H9 (cell line): ENCODE measurements at regions not wholly inside any gene's neighbourhood (a gene's known extent, or its start where the extent isn't known, plus 50 kb on each side); places are given as distances from the start of the nearest gene placed in this dataset.

Experiments used
- DNase-seq: peaks from one replicate; pipeline ENCODE4 v3.0.0-alpha.2; 2017
- H2AFZ ChIP-seq: one replicate; pipeline ENCODE4 v1.6.1; 2013; ENCODE audit warnings: mild to moderate bottlenecking, low read length, control low read depth, moderate library complexity
- H2AK5ac ChIP-seq: 2 replicates; pipeline ENCODE4 v1.6.1; 2013; ENCODE audit warnings: low read length, control low read depth, mixed read lengths; ENCODE audit not compliant: insufficient read length
- H2BK120ac ChIP-seq: one replicate; pipeline ENCODE4 v1.6.1; 2013; ENCODE audit warnings: low read depth, mild to moderate bottlenecking, low read length, control low read depth, inconsistent platforms; ENCODE audit not compliant: poor library complexity, severe bottlenecking
- H2BK12ac ChIP-seq: 2 replicates; pipeline ENCODE4 v1.6.1; 2013; ENCODE audit warnings: low read length, control low read depth, mixed read lengths, low read depth; ENCODE audit not compliant: insufficient read length
- H2BK15ac ChIP-seq: 2 replicates; pipeline ENCODE4 v1.6.1; 2013; ENCODE audit warnings: low read depth, low read length, control low read depth
- H2BK20ac ChIP-seq: one replicate; pipeline ENCODE4 v1.6.1; 2013; ENCODE audit warnings: low read depth, mild to moderate bottlenecking, low read length, control low read depth, inconsistent platforms; ENCODE audit not compliant: poor library complexity, severe bottlenecking
- H2BK5ac ChIP-seq: 2 replicates; pipeline ENCODE4 v1.6.1; 2013; ENCODE audit warnings: low read length, control low read depth, mixed read lengths; ENCODE audit not compliant: insufficient read length
- H3K14ac ChIP-seq: 2 replicates; pipeline ENCODE4 v1.6.1; 2013; ENCODE audit warnings: low read length, control low read depth; ENCODE audit not compliant: insufficient read depth
- H3K18ac ChIP-seq: 2 replicates; pipeline ENCODE4 v1.6.1; 2013; ENCODE audit warnings: low read depth, mild to moderate bottlenecking, mixed read lengths, low read length, control low read depth; ENCODE audit not compliant: insufficient read length
- H3K23ac ChIP-seq: 2 replicates; pipeline ENCODE4 v1.6.1; 2013; ENCODE audit warnings: low read length, control low read depth, mixed read lengths, low read depth; ENCODE audit not compliant: insufficient read length
- H3K23me2 ChIP-seq: 2 replicates; pipeline ENCODE4 v1.6.1; 2013; ENCODE audit warnings: low read depth, mild to moderate bottlenecking, mixed read lengths, low read length, control low read depth; ENCODE audit not compliant: insufficient read length, poor library complexity, severe bottlenecking
- H3K27ac ChIP-seq: 2 replicates; pipeline ENCODE4 v1.5.1; 2013; ENCODE audit warnings: low read length, control low read depth, mixed read lengths, low read depth; ENCODE audit not compliant: insufficient read length
- H3K27me3 ChIP-seq: 2 replicates; pipeline ENCODE4 v1.6.1; 2013; ENCODE audit warnings: low read length, control low read depth, inconsistent platforms; ENCODE audit not compliant: insufficient read depth
- H3K4ac ChIP-seq: 2 replicates; pipeline ENCODE4 v1.6.1; 2013; ENCODE audit warnings: low read depth, mild to moderate bottlenecking, control low read depth, inconsistent platforms, low read length, moderate library complexity
- H3K4me1 ChIP-seq: 2 replicates; pipeline ENCODE4 v1.6.1; 2013; ENCODE audit warnings: low read length, control low read depth, inconsistent platforms; ENCODE audit not compliant: insufficient read depth
- H3K4me2 ChIP-seq: 2 replicates; pipeline ENCODE4 v1.6.1; 2013; ENCODE audit warnings: low read length, control low read depth, mixed read lengths; ENCODE audit not compliant: insufficient read length, insufficient read depth
- H3K56ac ChIP-seq: 2 replicates; pipeline ENCODE4 v1.6.1; 2013; ENCODE audit warnings: low read depth, mild to moderate bottlenecking, mixed read lengths, low read length, control low read depth; ENCODE audit not compliant: insufficient read length
- H3K79me1 ChIP-seq: 2 replicates; pipeline ENCODE4 v1.6.1; 2013; ENCODE audit warnings: low read depth, mild to moderate bottlenecking, moderate library complexity, low read length, control low read depth, inconsistent platforms; ENCODE audit not compliant: insufficient read depth, poor library complexity, severe bottlenecking
- H3K79me2 ChIP-seq: 2 replicates; pipeline ENCODE4 v1.6.1; 2013; ENCODE audit warnings: low read length, control low read depth, inconsistent platforms; ENCODE audit not compliant: insufficient read depth
- H3K9ac ChIP-seq: 2 replicates; pipeline ENCODE4 v1.6.1; 2013; ENCODE audit warnings: low read length, control low read depth, mixed read lengths; ENCODE audit not compliant: insufficient read length; ENCODE audit errors: extremely low read depth
- H3K9me3 ChIP-seq: one replicate; pipeline ENCODE4 v1.6.1; 2013; ENCODE audit warnings: low read depth, low read length, inconsistent platforms; ENCODE audit not compliant: control insufficient read depth
- H3T11ph ChIP-seq: one replicate; pipeline ENCODE4 v1.6.1; 2013; ENCODE audit warnings: mild to moderate bottlenecking, low read length, control low read depth, inconsistent platforms
- H4K20me1 ChIP-seq: one replicate; pipeline ENCODE4 v1.6.1; 2013; ENCODE audit not compliant: control insufficient read depth, insufficient read length, insufficient read depth
- H4K5ac ChIP-seq: 2 replicates; pipeline ENCODE4 v1.6.1; 2013; ENCODE audit warnings: low read depth, mild to moderate bottlenecking, mixed read lengths, low read length, control low read depth; ENCODE audit not compliant: insufficient read length
- H4K8ac ChIP-seq: replicated peaks from 2 replicates; pipeline ENCODE4 v1.6.1; 2013; ENCODE audit warnings: low read length, control low read depth, mixed read lengths, low read depth; ENCODE audit not compliant: insufficient read length
- H4K91ac ChIP-seq: 2 replicates; pipeline ENCODE4 v1.6.1; 2013; ENCODE audit warnings: low read depth, mild to moderate bottlenecking, moderate library complexity, mixed read lengths, low read length, control low read depth; ENCODE audit not compliant: insufficient read length
- H3K27ac Mint-ChIP-seq, 3 experiments: 2 replicates in 2 of 3; 3 replicates in 1 of 3; pipeline ENCODE4 v1.8.0; 2020 to 2021; ENCODE audit warnings: mixed read lengths in 3 of 3, mild to moderate bottlenecking in 1 of 3, moderate library complexity in 1 of 3
- H3K27me3 Mint-ChIP-seq: 2 replicates; pipeline ENCODE4 v1.8.0; 2021; ENCODE audit warnings: low read depth, mild to moderate bottlenecking, moderate library complexity, mixed read lengths
- H3K36me3 Mint-ChIP-seq, 3 experiments: 2 replicates in 2 of 3; 3 replicates in 1 of 3; pipeline ENCODE4 v1.8.0; 2020 to 2021; ENCODE audit warnings: low read depth in 3 of 3, mixed read lengths in 3 of 3; ENCODE audit not compliant: insufficient read depth in 1 of 3
- H3K4me1 Mint-ChIP-seq, 2 experiments: 2 replicates each; pipeline ENCODE4 v1.8.0; 2020; ENCODE audit warnings: mixed read lengths in 2 of 2
- H3K4me3 Mint-ChIP-seq, 2 experiments: 2 replicates in 1 of 2; 3 replicates in 1 of 2; pipeline ENCODE4 v1.8.0; 2020 to 2021; ENCODE audit warnings: mild to moderate bottlenecking in 2 of 2, mixed read lengths in 2 of 2, moderate library complexity in 1 of 2
- H3K9me3 Mint-ChIP-seq, 2 experiments: 2 replicates in 1 of 2; 3 replicates in 1 of 2; pipeline ENCODE4 v1.8.0; 2020; ENCODE audit warnings: mild to moderate bottlenecking in 2 of 2, mixed read lengths in 2 of 2, moderate library complexity in 1 of 2
- WGBS: extraction: QIAGEN DNeasy Blood & Tissue Kit; methylation state at CpG from one replicate; pipeline ENCODE4 v1.1.7; 2013; ENCODE audit warnings: missing lambda C conversion rate, low lambda C conversion rate, mixed read lengths; ENCODE audit not compliant: insufficient read length; ENCODE audit errors: extremely low coverage; 5-methylcytosine and 5-hydroxymethylcytosine counted together
- TF ChIP-seq, protein P1 (sequence below): fragments of 200-600 bp; sonication (generic); conservative IDR thresholded peaks from 3 replicates; pipeline ENCODE4 v1.8.0; 2021; ENCODE audit warnings: antibody characterized with exemption, mild to moderate bottlenecking

DNA sequence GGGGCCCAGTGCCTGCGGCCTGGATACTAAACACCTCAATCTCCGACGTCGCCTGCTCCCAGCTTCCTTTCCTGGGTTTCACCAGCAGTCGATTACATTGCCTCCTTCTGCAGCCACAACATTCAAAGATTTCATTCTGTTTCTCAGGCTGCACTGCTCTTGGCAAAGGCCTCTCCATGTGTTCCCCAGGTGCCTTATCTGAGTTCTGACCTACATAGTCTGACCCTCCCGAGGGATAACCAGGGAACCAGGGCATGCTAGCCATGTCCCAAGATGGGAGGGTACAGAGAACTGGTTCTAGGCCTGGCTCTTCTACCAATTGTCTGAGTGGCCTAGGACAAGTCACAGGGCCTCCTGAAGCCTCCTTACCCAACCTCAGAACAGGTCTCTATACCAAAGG lies 62.2 kb upstream of the ACSL1 start:
- H2AFZ ChIP-seq: no peak overlapping the region
- no peak overlapping the region for H3K14ac ChIP-seq
- no peak overlapping the region for H2BK120ac ChIP-seq
- H2BK20ac ChIP-seq: no peak overlapping the region
- H4K20me1 ChIP-seq: no peaks in the 10 kb centered on the region
- no CpG with 5 or more reads among the region's 6 CpGs for WGBS
- H3K4me1 Mint-ChIP-seq: 0 out of 4 replicates have a peak, but pooled peaks cover 0 to 3% of the 10 kb centered on the region in 2 experiments
- H3K27me3 Mint-ChIP-seq: no peaks in the 10 kb centered on the region; the same call in 1 of the 2 replicates
- H3K27ac Mint-ChIP-seq: no peak overlapping the region
- no peaks in the 10 kb centered on the region for H3K36me3 Mint-ChIP-seq
- no peak for DNase-seq
- H3K18ac ChIP-seq: no peak overlapping the region
- no peaks in the 10 kb centered on the region; the same call in 1 of the 2 replicates for H3K27me3 ChIP-seq
- H2BK15ac ChIP-seq: no peak overlapping the region
- H4K91ac ChIP-seq: no peak overlapping the region
- no peak overlapping the region for H3K4me3 Mint-ChIP-seq
- no peak overlapping the region for H2AK5ac ChIP-seq
- no peaks in the 10 kb centered on the region for H3K23me2 ChIP-seq
- no peak overlapping the region for H4K8ac ChIP-seq
- H3K23ac ChIP-seq: no peak overlapping the region
- H3K9me3 ChIP-seq: no peaks in the 10 kb centered on the region
- no peak overlapping the region for H3K27ac ChIP-seq
- no peak overlapping the region for H2BK12ac ChIP-seq
- TF ChIP-seq, protein P1, sequence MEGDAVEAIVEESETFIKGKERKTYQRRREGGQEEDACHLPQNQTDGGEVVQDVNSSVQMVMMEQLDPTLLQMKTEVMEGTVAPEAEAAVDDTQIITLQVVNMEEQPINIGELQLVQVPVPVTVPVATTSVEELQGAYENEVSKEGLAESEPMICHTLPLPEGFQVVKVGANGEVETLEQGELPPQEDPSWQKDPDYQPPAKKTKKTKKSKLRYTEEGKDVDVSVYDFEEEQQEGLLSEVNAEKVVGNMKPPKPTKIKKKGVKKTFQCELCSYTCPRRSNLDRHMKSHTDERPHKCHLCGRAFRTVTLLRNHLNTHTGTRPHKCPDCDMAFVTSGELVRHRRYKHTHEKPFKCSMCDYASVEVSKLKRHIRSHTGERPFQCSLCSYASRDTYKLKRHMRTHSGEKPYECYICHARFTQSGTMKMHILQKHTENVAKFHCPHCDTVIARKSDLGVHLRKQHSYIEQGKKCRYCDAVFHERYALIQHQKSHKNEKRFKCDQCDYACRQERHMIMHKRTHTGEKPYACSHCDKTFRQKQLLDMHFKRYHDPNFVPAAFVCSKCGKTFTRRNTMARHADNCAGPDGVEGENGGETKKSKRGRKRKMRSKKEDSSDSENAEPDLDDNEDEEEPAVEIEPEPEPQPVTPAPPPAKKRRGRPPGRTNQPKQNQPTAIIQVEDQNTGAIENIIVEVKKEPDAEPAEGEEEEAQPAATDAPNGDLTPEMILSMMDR: no peak
- H3K9me3 Mint-ChIP-seq: no peaks in the 10 kb centered on the region
- no peaks in the 10 kb centered on the region for H3K79me2 ChIP-seq
- H2BK5ac ChIP-seq: no peak overlapping the region
- H4K5ac ChIP-seq: no peak overlapping the region
- H3K4me1 ChIP-seq: no peaks in the 10 kb centered on the region
- H3T11ph ChIP-seq: no peak overlapping the region
- H3K4ac ChIP-seq: no peak overlapping the region
- H3K56ac ChIP-seq: no peak overlapping the region
- no peaks in the 10 kb centered on the region for H3K79me1 ChIP-seq
- no peak overlapping the region for H3K4me2 ChIP-seq
- H3K9ac ChIP-seq: no peak overlapping the region
